Epidermal melanocyte (primary cell): ENCODE measurements at regions not wholly inside any gene's neighbourhood (a gene's known extent, or its start where the extent isn't known, plus 50 kb on each side); places are given as distances from the start of the nearest gene placed in this dataset.

Experiments
- DNase-seq: peaks from one replicate; pipeline ENCODE4 v3.0.0; 2011; ENCODE audit warnings: low spot score; ENCODE audit not compliant: insufficient read length

- no peak for DNase-seq
Observed at GRCh38 chr22:48099251-48099650, 1336.8 kb downstream of the TBC1D22A start.

GRCh38 chr22:48098921-48099245 lies 1336.4 kb downstream of the TBC1D22A start:
- DNase-seq: no peak

- no peak for DNase-seq
Observed at GRCh38 chr22:48098243-48098920, 1335.9 kb downstream of the TBC1D22A start.

GRCh38 chr22:48097723-48098122 lies 1335.3 kb downstream of the TBC1D22A start:
- no peak for DNase-seq

GRCh38 chr22:48096851-48097665 lies 1334.6 kb downstream of the TBC1D22A start:
- no peak for DNase-seq

GRCh38 chr22:48096411-48096810 lies 1334.0 kb downstream of the TBC1D22A start:
- no peak for DNase-seq

- DNase-seq: no peak
Observed at GRCh38 chr22:48093981-48094380, 1331.5 kb downstream of the TBC1D22A start.

GRCh38 chr22:48092866-48093265 lies 1330.4 kb downstream of the TBC1D22A start:
- no peak for DNase-seq

GRCh38 chr22:48091656-48092223 lies 1329.3 kb downstream of the TBC1D22A start:
- DNase-seq: no peak

DNA sequence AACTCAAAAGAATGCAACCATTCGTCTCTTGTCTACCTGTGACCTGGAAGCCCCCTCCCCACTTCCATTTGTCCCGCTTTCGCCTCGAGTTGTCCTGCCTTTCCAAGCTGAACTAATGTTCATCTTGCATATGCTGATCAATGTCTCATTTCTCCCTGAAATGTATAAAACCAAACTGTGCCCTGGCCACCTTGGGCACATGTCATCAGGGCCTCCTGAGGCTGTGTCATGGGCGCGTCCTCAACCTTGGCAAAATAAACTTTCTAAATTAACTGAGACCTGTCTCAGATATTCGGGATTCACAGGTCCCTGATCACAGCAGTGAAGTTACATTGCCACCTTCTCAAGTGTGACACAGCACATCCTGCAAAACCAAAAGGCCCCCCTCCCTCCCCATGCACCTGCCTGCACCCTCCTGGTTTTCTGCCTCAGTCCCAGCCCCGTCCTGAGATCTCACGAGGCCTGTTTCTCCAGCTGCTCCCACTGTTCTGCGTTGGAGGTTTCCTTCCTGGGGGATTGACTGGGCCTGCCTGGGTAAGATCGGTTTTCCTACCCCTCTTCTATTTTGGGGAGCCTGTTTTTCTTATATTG lies 1328.7 kb downstream of the TBC1D22A start:
- no peak for DNase-seq

DNA sequence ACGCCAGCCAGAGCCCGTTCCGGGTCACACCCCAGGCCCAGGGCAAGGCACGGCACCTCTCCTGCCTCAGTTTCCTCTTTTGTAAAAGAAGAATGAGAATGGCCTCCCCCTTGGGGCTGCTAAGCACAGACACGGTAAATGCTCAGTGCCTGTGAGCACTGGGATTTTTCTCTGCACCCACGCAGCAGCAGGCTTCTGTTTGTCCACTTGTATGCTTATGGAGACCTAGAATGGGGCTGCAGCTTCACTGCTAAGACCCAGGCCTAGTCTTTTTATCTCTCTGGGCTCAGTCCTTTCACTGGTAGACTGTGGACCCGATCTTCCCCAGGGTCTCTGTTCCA lies 1327.9 kb downstream of the TBC1D22A start:
- DNase-seq: no peak

GRCh38 chr22:48089601-48090331 lies 1327.3 kb downstream of the TBC1D22A start:
- DNase-seq: no peak

GRCh38 chr22:48088926-48089536 lies 1326.6 kb downstream of the TBC1D22A start:
- DNase-seq: no peak

GRCh38 chr22:48088251-48088650 lies 1325.8 kb downstream of the TBC1D22A start:
- DNase-seq: no peak

DNA sequence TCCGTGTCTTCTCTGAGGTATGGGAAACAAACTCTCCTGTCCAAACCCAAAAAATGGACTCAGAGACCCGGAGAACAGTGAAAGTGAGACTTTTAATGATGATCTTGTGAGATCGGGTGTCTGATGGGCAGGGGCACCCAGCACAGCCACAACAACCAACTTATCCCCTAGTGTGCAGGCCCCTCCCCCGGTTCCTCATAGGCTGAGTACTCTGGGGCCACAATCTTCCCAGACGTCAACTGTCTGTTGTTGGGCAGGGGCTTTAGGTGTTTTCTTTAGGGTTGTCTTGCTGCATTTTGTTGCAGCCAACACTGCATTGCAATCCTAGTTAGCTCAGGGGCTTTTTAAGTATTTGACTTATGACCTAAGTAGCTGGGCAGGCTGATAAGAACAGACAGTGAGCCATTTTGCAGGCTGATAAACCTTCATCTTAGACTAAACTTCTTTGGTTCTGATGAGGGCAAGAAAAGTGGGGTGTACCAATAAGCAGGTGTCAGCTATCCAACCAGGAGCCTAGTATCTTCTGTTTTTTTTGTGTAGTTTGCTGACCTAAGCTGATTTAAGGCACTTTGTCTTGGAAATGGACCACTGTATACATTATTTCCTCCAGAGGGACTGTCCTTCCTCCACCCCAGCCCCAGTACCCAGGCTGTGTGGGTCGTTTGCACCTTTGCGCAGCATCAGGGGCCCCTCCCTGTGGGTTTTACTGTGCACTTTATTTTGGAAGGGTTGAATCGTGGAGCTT lies 1323.6 kb downstream of the TBC1D22A start:
- no peak for DNase-seq

- DNase-seq: no peak
Observed at GRCh38 chr22:48084729-48085050, 1322.2 kb downstream of the TBC1D22A start.

DNA sequence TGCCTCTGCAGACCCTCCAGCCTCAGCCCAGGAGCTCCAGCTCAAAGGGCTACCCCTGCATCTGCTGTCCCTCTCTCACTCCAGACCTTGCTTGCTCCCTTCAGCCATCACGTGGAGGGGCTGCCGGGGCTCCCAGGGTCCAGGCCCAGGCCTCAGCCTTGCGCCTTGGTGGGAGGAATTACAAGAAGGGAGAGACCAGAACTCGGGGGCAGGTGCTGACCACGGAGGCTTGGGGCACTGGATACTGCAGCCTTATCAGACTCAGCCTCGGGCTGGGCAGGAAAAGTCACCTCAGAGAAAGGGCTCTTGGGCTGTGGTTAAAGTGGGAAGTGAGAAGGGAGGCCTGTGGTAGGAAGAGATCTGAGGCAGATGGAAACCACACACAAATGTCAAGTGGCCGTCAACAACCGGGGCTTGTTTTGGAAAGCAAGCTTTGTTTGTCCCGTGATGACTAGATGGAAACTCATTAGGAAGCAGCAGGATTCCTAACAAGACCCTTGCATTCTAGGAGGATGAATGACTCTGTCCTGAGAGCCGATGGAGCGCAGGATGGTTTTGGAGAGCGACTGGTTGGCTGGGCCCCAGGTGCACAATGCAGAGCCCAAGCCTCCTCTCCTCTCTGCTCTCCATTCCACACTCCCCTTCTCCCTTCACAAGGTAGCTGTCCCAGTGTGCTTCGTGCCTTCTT lies 1321.7 kb downstream of the TBC1D22A start:
- no peak for DNase-seq

- DNase-seq: no peak
Observed at GRCh38 chr22:48083502-48083901, 1321.1 kb downstream of the TBC1D22A start.

GRCh38 chr22:48082284-48082683 lies 1319.8 kb downstream of the TBC1D22A start:
- DNase-seq: no peak

- DNase-seq: no peak
Observed at GRCh38 chr22:48081281-48081680, 1318.8 kb downstream of the TBC1D22A start.
